Endothelial cell (in vitro differentiated cells): ENCODE measurements at regions not wholly inside any gene's neighbourhood (a gene's known extent, or its start where the extent isn't known, plus 50 kb on each side); places are given as distances from the start of the nearest gene placed in this dataset.
"Not testable (repeated sequence)": the region's sequence is repeated elsewhere in the genome, so short reads cannot be mapped to it uniquely, and the experiment has no call there.

ENCODE experiments used
- DNase-seq: peaks from one replicate; pipeline ENCODE4 v3.0.0; 2021; ENCODE audit warnings: low spot score
- H3K27ac Mint-ChIP-seq: one replicate; pipeline ENCODE4 v1.8.0; 2021; ENCODE audit warnings: mixed read lengths, inconsistent platforms; ENCODE audit not compliant: unreplicated experiment
- H3K27me3 Mint-ChIP-seq: one replicate; pipeline ENCODE4 v1.8.0; 2021; ENCODE audit warnings: mild to moderate bottlenecking, moderate library complexity, mixed read lengths, inconsistent platforms; ENCODE audit not compliant: unreplicated experiment
- H3K36me3 Mint-ChIP-seq: one replicate; pipeline ENCODE4 v1.8.0; 2021; ENCODE audit warnings: mild to moderate bottlenecking, low read depth, mixed read lengths, inconsistent platforms; ENCODE audit not compliant: unreplicated experiment
- H3K4me1 Mint-ChIP-seq: one replicate; pipeline ENCODE4 v1.8.0; 2021; ENCODE audit warnings: mild to moderate bottlenecking, mixed read lengths, inconsistent platforms; ENCODE audit not compliant: unreplicated experiment
- H3K4me3 Mint-ChIP-seq: one replicate; pipeline ENCODE4 v1.8.0; 2021; ENCODE audit warnings: mild to moderate bottlenecking, mixed read lengths, inconsistent platforms; ENCODE audit not compliant: unreplicated experiment
- H3K9me3 Mint-ChIP-seq: one replicate; pipeline ENCODE4 v1.8.0; 2021; ENCODE audit warnings: mixed read lengths, inconsistent platforms; ENCODE audit not compliant: unreplicated experiment
- TF ChIP-seq, protein P1 (sequence below): fragments of 200-600 bp; sonication (generic); IDR thresholded peaks from one replicate; pipeline ENCODE4 v1.5.0; 2021; ENCODE audit warnings: antibody characterized with exemption; ENCODE audit not compliant: unreplicated experiment

DNA sequence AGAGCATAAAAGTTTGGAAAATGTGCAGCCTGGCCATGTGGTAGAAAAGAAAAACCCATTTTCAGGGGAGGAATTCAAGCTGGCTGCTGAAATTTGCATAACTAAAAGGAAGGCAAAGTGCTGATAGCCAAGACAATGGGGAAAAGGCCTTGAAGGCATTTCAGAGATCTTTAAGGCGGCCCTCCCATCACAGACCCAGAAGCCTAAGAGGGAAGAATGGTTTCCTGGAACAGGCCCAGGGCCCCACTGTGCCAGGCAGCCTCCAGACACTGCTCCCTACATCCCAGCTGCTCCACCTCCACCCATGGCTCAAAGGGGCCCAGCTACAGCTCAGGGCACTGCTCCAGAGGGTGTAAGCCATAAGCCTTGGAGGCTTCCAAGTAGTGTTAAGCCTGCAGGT is 158.0 kb upstream of the PRDX4 start:
- Mint-ChIP-seq H3K4me3 (no peak overlapping the region), H3K27ac (no peak overlapping the region), H3K4me1 (no peaks in the 10 kb centered on the region)

GRCh38 chrX:23511793-23512192 is 155.5 kb upstream of the PRDX4 start:
- H3K9me3 Mint-ChIP-seq: no peaks in the 10 kb centered on the region
- no peaks in the 10 kb centered on the region for H3K4me1 Mint-ChIP-seq
- H3K27ac Mint-ChIP-seq: no peak overlapping the region
- DNase-seq: no peak
- H3K27me3 Mint-ChIP-seq: peaks cover 5% of the 10 kb centered on the region
- H3K36me3 Mint-ChIP-seq: no peaks in the 10 kb centered on the region
- TF ChIP-seq, protein P1, sequence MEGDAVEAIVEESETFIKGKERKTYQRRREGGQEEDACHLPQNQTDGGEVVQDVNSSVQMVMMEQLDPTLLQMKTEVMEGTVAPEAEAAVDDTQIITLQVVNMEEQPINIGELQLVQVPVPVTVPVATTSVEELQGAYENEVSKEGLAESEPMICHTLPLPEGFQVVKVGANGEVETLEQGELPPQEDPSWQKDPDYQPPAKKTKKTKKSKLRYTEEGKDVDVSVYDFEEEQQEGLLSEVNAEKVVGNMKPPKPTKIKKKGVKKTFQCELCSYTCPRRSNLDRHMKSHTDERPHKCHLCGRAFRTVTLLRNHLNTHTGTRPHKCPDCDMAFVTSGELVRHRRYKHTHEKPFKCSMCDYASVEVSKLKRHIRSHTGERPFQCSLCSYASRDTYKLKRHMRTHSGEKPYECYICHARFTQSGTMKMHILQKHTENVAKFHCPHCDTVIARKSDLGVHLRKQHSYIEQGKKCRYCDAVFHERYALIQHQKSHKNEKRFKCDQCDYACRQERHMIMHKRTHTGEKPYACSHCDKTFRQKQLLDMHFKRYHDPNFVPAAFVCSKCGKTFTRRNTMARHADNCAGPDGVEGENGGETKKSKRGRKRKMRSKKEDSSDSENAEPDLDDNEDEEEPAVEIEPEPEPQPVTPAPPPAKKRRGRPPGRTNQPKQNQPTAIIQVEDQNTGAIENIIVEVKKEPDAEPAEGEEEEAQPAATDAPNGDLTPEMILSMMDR: no peak
- H3K4me3 Mint-ChIP-seq: no peak overlapping the region

More for the DNA sequence above, 158.0 kb upstream of the PRDX4 start:
- Mint-ChIP-seq H3K9me3 (no peaks in the 10 kb centered on the region), H3K36me3 (no peaks in the 10 kb centered on the region), H3K27me3 (peaks cover 5% of the 10 kb centered on the region)
- no peak for DNase-seq
- TF ChIP-seq, protein P1: no peak

DNA sequence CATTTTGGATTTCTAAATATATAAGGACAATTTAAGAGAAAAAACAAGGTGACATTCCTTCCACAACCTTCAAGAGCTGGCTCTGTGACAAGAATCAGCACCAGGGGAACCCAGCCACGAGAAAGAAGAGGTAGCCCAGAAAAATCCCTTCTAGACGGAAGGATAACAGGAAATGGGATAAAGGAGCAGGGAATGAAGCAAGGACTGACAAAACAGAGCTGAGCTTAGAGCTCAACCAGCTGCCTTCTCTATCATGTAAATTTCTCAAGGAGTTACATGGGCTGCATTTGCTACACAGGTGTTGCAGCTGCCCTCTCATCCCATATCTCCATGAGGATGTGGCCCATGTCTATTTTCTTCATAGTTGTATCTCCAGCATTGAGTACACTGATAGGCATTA is 154.2 kb upstream of the PRDX4 start:
- no peak overlapping the region for H3K4me3 Mint-ChIP-seq
- no peak for DNase-seq
- H3K27ac Mint-ChIP-seq: no peak overlapping the region
- H3K36me3 Mint-ChIP-seq: no peaks in the 10 kb centered on the region
- H3K4me1 Mint-ChIP-seq: no peaks in the 10 kb centered on the region
- TF ChIP-seq, protein P1: no peak
- H3K9me3 Mint-ChIP-seq: no peaks in the 10 kb centered on the region
- peaks cover 5% of the 10 kb centered on the region for H3K27me3 Mint-ChIP-seq

- Mint-ChIP-seq H3K36me3 (no peaks in the 10 kb centered on the region), H3K9me3 (no peaks in the 10 kb centered on the region), H3K27me3 (peaks cover 2% of the 10 kb centered on the region), H3K4me3 (no peak overlapping the region), H3K27ac (no peak overlapping the region), H3K4me1 (no peaks in the 10 kb centered on the region)
- TF ChIP-seq, protein P1: no peak
- DNase-seq: no peak
Observed at GRCh38 chrX:23514082-23514481, 153.2 kb upstream of the PRDX4 start.

DNA sequence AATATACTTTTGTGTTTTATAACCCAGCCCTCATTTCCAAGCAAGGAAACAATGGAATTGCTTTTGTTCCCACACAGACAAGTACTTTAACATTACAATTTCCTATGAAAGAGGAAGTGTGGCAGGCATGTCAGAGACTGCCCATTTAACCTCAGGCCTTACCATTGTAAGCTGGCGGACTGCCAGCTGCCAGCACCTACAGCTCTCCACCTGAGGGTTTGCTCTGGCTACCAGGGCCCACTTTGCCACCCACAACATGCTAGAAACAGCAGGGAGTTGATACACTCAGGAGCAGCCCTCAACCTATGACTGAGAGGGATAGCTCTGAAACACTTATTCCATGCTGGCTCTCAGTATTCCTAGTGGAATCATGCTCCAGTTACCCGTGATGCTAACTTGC is 152.3 kb upstream of the PRDX4 start:
- Mint-ChIP-seq H3K4me1 (no peaks in the 10 kb centered on the region), H3K4me3 (no peak overlapping the region), H3K27ac (no peak overlapping the region), H3K36me3 (no peaks in the 10 kb centered on the region), H3K9me3 (no peaks in the 10 kb centered on the region), H3K27me3 (no peaks in the 10 kb centered on the region)
- TF ChIP-seq, protein P1: no peak
- DNase-seq: no peak

- H3K27ac Mint-ChIP-seq, H3K27me3 Mint-ChIP-seq, H3K36me3 Mint-ChIP-seq, H3K4me3 Mint-ChIP-seq, H3K9me3 Mint-ChIP-seq, DNase-seq, H3K4me1 Mint-ChIP-seq: not testable (repeated sequence)
Observed at GRCh38 chrX:23523026-23523657, 144.2 kb upstream of the PRDX4 start.
